ENCODE measurements at regions not wholly inside any gene's neighbourhood (a gene's known extent, or its start where the extent isn't known, plus 50 kb on each side); places are given as distances from the start of the nearest gene placed in this dataset.
A peak's percentile ranks its signal among the peaks of the same experiment; 100 is the strongest.

- H3K27me3 Mint-ChIP-seq (ENCODE audit: low read depth) = no peaks in the 10 kb centered on the region
- H3K4me3 Mint-ChIP-seq (ENCODE audit: unreplicated experiment) = no peak overlapping the region
- no peaks in the 10 kb centered on the region for H3K9me3 Mint-ChIP-seq (ENCODE audit: low read depth)
- no peak overlapping the region for H3K27ac Mint-ChIP-seq (ENCODE audit: unreplicated experiment)
- H3K36me3 Mint-ChIP-seq (ENCODE audit: low read depth) = no peaks in the 10 kb centered on the region
- no peak for TF ChIP-seq CTCF (IDR thresholded peaks at IDR 0.05)
- no peak for DNase-seq (ENCODE audit: low spot score)
- peaks cover 17% of the 10 kb centered on the region for H3K4me1 Mint-ChIP-seq (ENCODE audit: low read depth)
These were observed 297.6 kb upstream of the C2CD4B start for GRCh38 chr15:62462721-62463120.

- Mint-ChIP-seq H3K27ac (ENCODE audit: unreplicated experiment) (no peak overlapping the region), H3K4me3 (ENCODE audit: unreplicated experiment) (peak overlapping the region; percentile 27), H3K36me3 (ENCODE audit: low read depth) (no peaks in the 10 kb centered on the region), H3K27me3 (ENCODE audit: low read depth) (no peaks in the 10 kb centered on the region), H3K9me3 (ENCODE audit: low read depth) (no peaks in the 10 kb centered on the region), H3K4me1 (ENCODE audit: low read depth) (peaks cover 22% of the 10 kb centered on the region)
- no peak for TF ChIP-seq CTCF (IDR thresholded peaks at IDR 0.05)
- DNase-seq (ENCODE audit: low spot score) = no peak
These were observed 299.6 kb upstream of the C2CD4B start for GRCh38 chr15:62464705-62465104.

- Mint-ChIP-seq H3K27ac (ENCODE audit: unreplicated experiment) (no peak overlapping the region), H3K4me3 (ENCODE audit: unreplicated experiment) (no peak overlapping the region)
These were observed 300.1 kb upstream of the C2CD4B start for GRCh38 chr15:62465173-62465572.

GRCh38 chr15:62469478-62469873 is 304.4 kb upstream of the C2CD4B start:
- Mint-ChIP-seq H3K4me1 (ENCODE audit: low read depth) (peaks cover 41% of the 10 kb centered on the region), H3K9me3 (ENCODE audit: low read depth) (no peaks in the 10 kb centered on the region)

More at GRCh38 chr15:62465173-62465572, 300.1 kb upstream of the C2CD4B start:
- Mint-ChIP-seq H3K36me3 (ENCODE audit: low read depth) (no peaks in the 10 kb centered on the region), H3K27me3 (ENCODE audit: low read depth) (no peaks in the 10 kb centered on the region), H3K4me1 (ENCODE audit: low read depth) (peaks cover 26% of the 10 kb centered on the region), H3K9me3 (ENCODE audit: low read depth) (no peaks in the 10 kb centered on the region)
- TF ChIP-seq CTCF (IDR thresholded peaks at IDR 0.05) = no peak
- DNase-seq (ENCODE audit: low spot score) = no peak

GRCh38 chr15:62469874-62470688 is 305.0 kb upstream of the C2CD4B start:
- Mint-ChIP-seq H3K36me3 (ENCODE audit: low read depth) (no peaks in the 10 kb centered on the region), H3K27me3 (ENCODE audit: low read depth) (no peaks in the 10 kb centered on the region), H3K9me3 (ENCODE audit: low read depth) (no peaks in the 10 kb centered on the region), H3K4me1 (ENCODE audit: low read depth) (peaks cover 35% of the 10 kb centered on the region), H3K4me3 (ENCODE audit: unreplicated experiment) (no peak overlapping the region), H3K27ac (ENCODE audit: unreplicated experiment) (peak overlapping the region; percentile 42)
- TF ChIP-seq CTCF (IDR thresholded peaks at IDR 0.05) = no peak
- DNase-seq (ENCODE audit: low spot score) = no peak

More at GRCh38 chr15:62469478-62469873, 304.4 kb upstream of the C2CD4B start:
- Mint-ChIP-seq H3K4me3 (ENCODE audit: unreplicated experiment) (no peak overlapping the region), H3K27ac (ENCODE audit: unreplicated experiment) (peak overlapping the region; percentile 42), H3K27me3 (ENCODE audit: low read depth) (no peaks in the 10 kb centered on the region), H3K36me3 (ENCODE audit: low read depth) (no peaks in the 10 kb centered on the region)
- no peak for TF ChIP-seq CTCF (IDR thresholded peaks at IDR 0.05)
- no peak for DNase-seq (ENCODE audit: low spot score)

Measured in chondrocyte (in vitro differentiated cells).